Thyroid gland (tissue), 4 donors: ENCODE measurements at regions not wholly inside any gene's neighbourhood (a gene's known extent, or its start where the extent isn't known, plus 50 kb on each side); places are given as distances from the start of the nearest gene placed in this dataset.

Experiments used
- DNase-seq, 2 donors: peaks; one replicate each; pipeline ENCODE4 v3.0.0-alpha.2; 2019
- H3K27ac ChIP-seq, 3 donors: fragments of 200-600 bp; sonication (generic); 1 replicate in 2 of 3; 2 replicates in 1 of 3; pipeline ENCODE4 v1.5.1; 2016 to 2019; ENCODE audit warnings: mild to moderate bottlenecking in 1 of 3, moderate library complexity in 1 of 3
- H3K27me3 ChIP-seq: fragments of 200-600 bp; sonication (generic); one replicate; pipeline ENCODE4 v1.5.1; 2019
- H3K36me3 ChIP-seq, 2 donors: fragments of 200-600 bp; sonication (generic); one replicate each; pipeline ENCODE4 v1.5.1; 2016 to 2019
- H3K4me1 ChIP-seq, 2 donors: fragments of 200-600 bp; sonication (generic); one replicate each; pipeline ENCODE4 v1.5.1; 2017 to 2019
- H3K4me3 ChIP-seq, 3 donors: fragments of 200-600 bp; sonication (generic); replicated peaks in 1 of 3; 1 replicate in 2 of 3; 2 replicates in 1 of 3; pipeline ENCODE4 v1.5.1; 2016; ENCODE audit warnings: mild to moderate bottlenecking in 1 of 3
- H3K9me3 ChIP-seq: fragments of 200-600 bp; sonication (generic); one replicate; pipeline ENCODE4 v1.5.1; 2017
- POLR2A ChIP-seq, 2 donors: fragments of 450-650 bp; IDR thresholded peaks; one replicate each; pipeline ENCODE4 v1.6.1; 2017; ENCODE audit warnings: antibody characterized with exemption in 2 of 2, mild to moderate bottlenecking in 2 of 2, moderate library complexity in 1 of 2
- WGBS, 2 donors: methylation state at CpG; one replicate each; pipeline ENCODE4 v1.1.5; 2017; 5-methylcytosine and 5-hydroxymethylcytosine counted together
- intact Hi-C: fragments of 100-400 bp; cut with DNase I; formaldehyde crosslinking; loops from one replicate; pipeline ENCODE4 v1.15.1; 2023
- TF ChIP-seq, protein P1 (sequence below), 6 experiments: fragments of 200-600 bp in 3 of 6; fragments of 450-650 bp in 3 of 6; sonication (generic) in 3 of 6; IDR thresholded peaks; one replicate each; pipeline ENCODE4 v1.5.1; 2016 to 2019; ENCODE audit warnings: antibody characterized with exemption in 6 of 6, mild to moderate bottlenecking in 2 of 6, inconsistent platforms in 1 of 6, moderate library complexity in 1 of 6

DNA sequence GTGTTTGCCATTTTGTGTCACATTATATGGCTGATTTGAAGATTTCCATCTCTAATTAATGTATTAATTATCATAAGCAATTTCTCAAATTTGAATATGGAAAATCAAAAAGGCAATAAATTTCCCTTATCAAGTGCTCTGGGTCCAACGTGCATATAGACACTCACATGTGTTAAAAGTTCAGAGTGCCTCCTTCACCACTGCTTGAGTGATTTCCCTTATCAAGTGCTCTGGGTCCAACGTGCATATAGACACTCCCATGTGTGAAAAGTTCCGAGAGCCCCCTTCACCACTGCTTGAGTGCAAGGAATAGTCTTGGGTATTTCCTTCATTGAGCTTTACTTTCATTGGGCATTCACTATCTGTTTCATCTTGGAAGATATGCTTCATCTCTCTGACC lies 421.0 kb upstream of the ZNF717 start:
- WGBS, 2 donors: 19 to 27% methylated on average over 3 of the region's 3 CpGs
- TF ChIP-seq, protein P1, sequence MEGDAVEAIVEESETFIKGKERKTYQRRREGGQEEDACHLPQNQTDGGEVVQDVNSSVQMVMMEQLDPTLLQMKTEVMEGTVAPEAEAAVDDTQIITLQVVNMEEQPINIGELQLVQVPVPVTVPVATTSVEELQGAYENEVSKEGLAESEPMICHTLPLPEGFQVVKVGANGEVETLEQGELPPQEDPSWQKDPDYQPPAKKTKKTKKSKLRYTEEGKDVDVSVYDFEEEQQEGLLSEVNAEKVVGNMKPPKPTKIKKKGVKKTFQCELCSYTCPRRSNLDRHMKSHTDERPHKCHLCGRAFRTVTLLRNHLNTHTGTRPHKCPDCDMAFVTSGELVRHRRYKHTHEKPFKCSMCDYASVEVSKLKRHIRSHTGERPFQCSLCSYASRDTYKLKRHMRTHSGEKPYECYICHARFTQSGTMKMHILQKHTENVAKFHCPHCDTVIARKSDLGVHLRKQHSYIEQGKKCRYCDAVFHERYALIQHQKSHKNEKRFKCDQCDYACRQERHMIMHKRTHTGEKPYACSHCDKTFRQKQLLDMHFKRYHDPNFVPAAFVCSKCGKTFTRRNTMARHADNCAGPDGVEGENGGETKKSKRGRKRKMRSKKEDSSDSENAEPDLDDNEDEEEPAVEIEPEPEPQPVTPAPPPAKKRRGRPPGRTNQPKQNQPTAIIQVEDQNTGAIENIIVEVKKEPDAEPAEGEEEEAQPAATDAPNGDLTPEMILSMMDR (IDR thresholded peaks at IDR 0.05): no peak
- TF ChIP-seq POLR2A (IDR thresholded peaks at IDR 0.05): no peak
- intact Hi-C loops: no loop called here

GRCh38 chr3:76212679-76213078 lies 427.3 kb upstream of the ZNF717 start:
- H3K27me3 ChIP-seq: no peaks in the 10 kb centered on the region
- no peak for TF ChIP-seq POLR2A (IDR thresholded peaks at IDR 0.05)
- TF ChIP-seq, protein P1 (IDR thresholded peaks at IDR 0.05): no peak
- no peak overlapping the region for H3K27ac ChIP-seq
- intact Hi-C loops: no loop called here
- no peak overlapping the region for H3K4me3 ChIP-seq
- no peaks in the 10 kb centered on the region for H3K9me3 ChIP-seq
- no peak for DNase-seq
- no peaks in the 10 kb centered on the region for H3K36me3 ChIP-seq
- WGBS, 2 donors: 92 to 93% methylated on average over 2 of the region's 2 CpGs
- H3K4me1 ChIP-seq: no peaks in the 10 kb centered on the region

More for the DNA sequence above, 421.0 kb upstream of the ZNF717 start:
- H3K4me1 ChIP-seq: no peaks in the 10 kb centered on the region
- no peak overlapping the region for H3K4me3 ChIP-seq
- H3K36me3 ChIP-seq: no peaks in the 10 kb centered on the region
- no peaks in the 10 kb centered on the region for H3K27me3 ChIP-seq
- DNase-seq: no peak
- H3K27ac ChIP-seq: no peak overlapping the region
- H3K9me3 ChIP-seq: no peaks in the 10 kb centered on the region

GRCh38 chr3:76222201-76222600 lies 436.9 kb upstream of the ZNF717 start:
- H3K4me3 ChIP-seq: no peak overlapping the region
- intact Hi-C loops: no loop called here
- TF ChIP-seq POLR2A (IDR thresholded peaks at IDR 0.05): no peak
- TF ChIP-seq, protein P1 (IDR thresholded peaks at IDR 0.05): no peak
- H3K27ac ChIP-seq: no peak overlapping the region
- 7 to 18% methylated on average over 2 of the region's 2 CpGs for WGBS, 2 donors
- no peaks in the 10 kb centered on the region for H3K36me3 ChIP-seq
- no peaks in the 10 kb centered on the region for H3K27me3 ChIP-seq
- no peaks in the 10 kb centered on the region for H3K4me1 ChIP-seq
- H3K9me3 ChIP-seq: no peaks in the 10 kb centered on the region
- DNase-seq: no peak

DNA sequence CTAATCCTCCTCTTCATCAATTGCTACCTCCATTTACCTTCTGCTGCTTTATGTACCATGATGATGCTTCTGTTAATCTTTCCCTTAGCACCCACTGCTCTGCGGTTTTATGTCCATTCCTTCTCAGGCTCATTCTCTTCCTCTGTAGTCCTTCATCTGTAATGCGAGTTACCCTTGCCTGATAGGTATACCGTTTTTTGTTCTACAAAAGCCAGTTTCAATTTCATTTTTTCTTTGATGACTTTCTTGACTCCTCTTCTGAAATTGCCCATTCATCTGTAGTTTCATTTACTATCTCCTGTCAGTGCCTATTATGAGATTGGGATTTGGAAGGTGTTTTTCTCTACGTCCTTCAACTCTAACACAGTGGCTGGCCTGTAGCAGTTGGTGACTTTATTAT lies 445.9 kb upstream of the ZNF717 start:
- 92 to 96% methylated on average over 4 of the region's 4 CpGs for WGBS, 2 donors

DNA sequence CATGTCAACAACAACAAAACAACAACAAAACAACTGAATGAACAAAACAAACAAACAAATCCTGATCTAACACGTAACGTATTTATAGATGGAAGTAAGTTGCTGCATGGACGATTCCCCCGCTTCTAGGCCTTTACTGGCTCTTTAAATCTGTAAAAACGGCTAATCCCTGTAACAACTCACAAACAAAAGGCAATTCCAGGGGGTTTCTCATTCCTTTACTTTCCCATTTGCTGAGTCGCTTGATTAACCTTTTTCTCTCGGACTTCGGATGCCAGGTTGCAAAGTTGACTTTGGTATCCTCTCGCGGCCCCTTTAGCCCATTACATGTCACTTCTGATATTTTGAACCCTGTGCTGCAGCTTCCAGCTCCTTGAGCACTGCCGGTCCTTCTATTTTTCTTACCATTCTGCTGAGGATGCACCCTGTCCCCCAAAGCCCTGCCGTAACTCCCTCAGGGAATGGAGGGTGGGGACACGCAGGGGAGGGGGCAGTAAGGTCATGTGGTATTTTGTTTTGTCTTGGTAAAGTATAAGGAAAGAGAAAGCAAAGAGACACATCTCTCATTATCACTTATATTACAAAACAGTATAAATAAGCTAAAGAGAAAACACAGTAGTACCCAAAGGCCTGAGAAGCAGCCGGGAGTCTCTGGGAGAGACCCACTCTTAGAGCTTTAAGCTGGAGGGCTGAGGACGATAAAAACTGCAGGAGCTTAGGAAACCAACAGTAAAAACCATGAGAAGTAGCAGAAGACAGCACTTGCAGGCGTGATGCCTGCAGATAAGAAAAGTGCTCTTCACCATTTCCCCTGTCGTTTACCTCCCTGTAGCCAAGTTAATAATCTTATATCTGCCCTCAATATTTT lies 457.8 kb upstream of the ZNF717 start:
- TF ChIP-seq, protein P1 (IDR thresholded peaks at IDR 0.05): no peak
- TF ChIP-seq POLR2A (IDR thresholded peaks at IDR 0.05): no peak
- H3K27me3 ChIP-seq: no peaks in the 10 kb centered on the region
- WGBS, 2 donors: 78 to 79% methylated on average over 17 of the region's 17 CpGs
- no peaks in the 10 kb centered on the region for H3K9me3 ChIP-seq
- H3K4me1 ChIP-seq: no peaks in the 10 kb centered on the region
- no peak overlapping the region for H3K4me3 ChIP-seq
- DNase-seq: no peak
- H3K36me3 ChIP-seq: no peaks in the 10 kb centered on the region
- intact Hi-C loops: no loop called here
- no peak overlapping the region for H3K27ac ChIP-seq

More for the DNA sequence above, 445.9 kb upstream of the ZNF717 start:
- H3K27me3 ChIP-seq: no peaks in the 10 kb centered on the region
- H3K36me3 ChIP-seq: no peaks in the 10 kb centered on the region
- H3K4me3 ChIP-seq: no peak overlapping the region
- intact Hi-C loops: no loop called here
- H3K4me1 ChIP-seq: no peaks in the 10 kb centered on the region
- H3K27ac ChIP-seq: no peak overlapping the region
- TF ChIP-seq, protein P1 (IDR thresholded peaks at IDR 0.05): no peak
- TF ChIP-seq POLR2A (IDR thresholded peaks at IDR 0.05): no peak
- no peaks in the 10 kb centered on the region for H3K9me3 ChIP-seq
- DNase-seq: no peak
